ENCODE measurements at regions not wholly inside any gene's neighbourhood (a gene's known extent, or its start where the extent isn't known, plus 50 kb on each side); places are given as distances from the start of the nearest gene placed in this dataset.
A peak's percentile ranks its signal among the peaks of the same experiment; 100 is the strongest.
"Not testable (repeated sequence)": the region's sequence is repeated elsewhere in the genome, so short reads cannot be mapped to it uniquely, and the experiment has no call there.

GRCh38 chr6:140499607-140500006, 1125.2 kb upstream of the CITED2 start:
- no peak for DNase-seq (ENCODE audit: low read depth)
- H3K9ac ChIP-seq (ENCODE audit: low read length): no peak overlapping the region
- no peaks in the 10 kb centered on the region for H3K9me3 ChIP-seq (ENCODE audit: control insufficient read depth, low read length)
- peaks cover 12% of the 10 kb centered on the region for H3K4me1 ChIP-seq (ENCODE audit: control insufficient read depth, insufficient read depth, low read length)
- H3K4me3 ChIP-seq (ENCODE audit: low read length): no peak overlapping the region
- H3K36me3 ChIP-seq (ENCODE audit: control insufficient read depth, insufficient read depth, low read length, severe bottlenecking): no peaks in the 10 kb centered on the region
- H3K27me3 ChIP-seq (replicated peaks; ENCODE audit: control insufficient read depth, insufficient read depth, low read length): no peaks in the 10 kb centered on the region

- DNase-seq (ENCODE audit: low read depth): peak; percentile 74
- Histone ChIP-seq H3K36me3 (ENCODE audit: control insufficient read depth, insufficient read depth, low read length, severe bottlenecking) (no peaks in the 10 kb centered on the region), H3K4me1 (ENCODE audit: control insufficient read depth, insufficient read depth, low read length) (peaks cover 20% of the 10 kb centered on the region), H3K4me3 (ENCODE audit: low read length) (no peak overlapping the region), H3K9ac (ENCODE audit: low read length) (no peak overlapping the region), H3K9me3 (ENCODE audit: control insufficient read depth, low read length) (peaks cover 8% of the 10 kb centered on the region), H3K27me3 (replicated peaks; ENCODE audit: control insufficient read depth, insufficient read depth, low read length) (no peaks in the 10 kb centered on the region)
Measured at GRCh38 chr6:140494321-140495108, 1120.1 kb upstream of the CITED2 start.

GRCh38 chr6:140493470-140493869, 1119.0 kb upstream of the CITED2 start:
- not testable (repeated sequence) for H3K36me3 ChIP-seq (ENCODE audit: control insufficient read depth, insufficient read depth, low read length, severe bottlenecking); H3K9me3 ChIP-seq (ENCODE audit: control insufficient read depth, low read length); H3K4me3 ChIP-seq (ENCODE audit: low read length); H3K27me3 ChIP-seq (replicated peaks; ENCODE audit: control insufficient read depth, insufficient read depth, low read length); H3K9ac ChIP-seq (ENCODE audit: low read length); DNase-seq (ENCODE audit: low read depth)
- peaks cover 20% of the 10 kb centered on the region for H3K4me1 ChIP-seq (ENCODE audit: control insufficient read depth, insufficient read depth, low read length)

GRCh38 chr6:140490081-140490480, 1115.6 kb upstream of the CITED2 start:
- Histone ChIP-seq H3K27me3 (replicated peaks; ENCODE audit: control insufficient read depth, insufficient read depth, low read length) (no peaks in the 10 kb centered on the region), H3K4me3 (ENCODE audit: low read length) (no peak overlapping the region), H3K9me3 (ENCODE audit: control insufficient read depth, low read length) (peaks cover 16% of the 10 kb centered on the region), H3K4me1 (ENCODE audit: control insufficient read depth, insufficient read depth, low read length) (peaks cover 36% of the 10 kb centered on the region), H3K9ac (ENCODE audit: low read length) (no peak overlapping the region), H3K36me3 (ENCODE audit: control insufficient read depth, insufficient read depth, low read length, severe bottlenecking) (no peaks in the 10 kb centered on the region)
- DNase-seq (ENCODE audit: low read depth): no peak

GRCh38 chr6:140487586-140487985, 1113.1 kb upstream of the CITED2 start:
- H3K9ac ChIP-seq (ENCODE audit: low read length): peak overlapping the region; percentile 19
- H3K9me3 ChIP-seq (ENCODE audit: control insufficient read depth, low read length): peaks cover 12% of the 10 kb centered on the region
- H3K36me3 ChIP-seq (ENCODE audit: control insufficient read depth, insufficient read depth, low read length, severe bottlenecking): no peaks in the 10 kb centered on the region
- DNase-seq (ENCODE audit: low read depth): peak; percentile 53
- H3K4me3 ChIP-seq (ENCODE audit: low read length): no peak overlapping the region
- peaks cover 31% of the 10 kb centered on the region for H3K4me1 ChIP-seq (ENCODE audit: control insufficient read depth, insufficient read depth, low read length)
- H3K27me3 ChIP-seq (replicated peaks; ENCODE audit: control insufficient read depth, insufficient read depth, low read length): no peaks in the 10 kb centered on the region

GRCh38 chr6:140486450-140487361, 1112.3 kb upstream of the CITED2 start:
- H3K9me3 ChIP-seq (ENCODE audit: control insufficient read depth, low read length): peaks cover 8% of the 10 kb centered on the region
- H3K36me3 ChIP-seq (ENCODE audit: control insufficient read depth, insufficient read depth, low read length, severe bottlenecking): no peaks in the 10 kb centered on the region
- H3K27me3 ChIP-seq (replicated peaks; ENCODE audit: control insufficient read depth, insufficient read depth, low read length): no peaks in the 10 kb centered on the region
- H3K9ac ChIP-seq (ENCODE audit: low read length): peak overlapping the region; percentile 71
- DNase-seq (ENCODE audit: low read depth): peak; percentile 20
- H3K4me1 ChIP-seq (ENCODE audit: control insufficient read depth, insufficient read depth, low read length): peaks cover 31% of the 10 kb centered on the region
- H3K4me3 ChIP-seq (ENCODE audit: low read length): no peak overlapping the region

- Histone ChIP-seq H3K4me3 (ENCODE audit: low read length) (no peak overlapping the region), H3K9ac (ENCODE audit: low read length) (peak overlapping the region; percentile 71), H3K27me3 (replicated peaks; ENCODE audit: control insufficient read depth, insufficient read depth, low read length) (no peaks in the 10 kb centered on the region), H3K36me3 (ENCODE audit: control insufficient read depth, insufficient read depth, low read length, severe bottlenecking) (no peaks in the 10 kb centered on the region), H3K4me1 (ENCODE audit: control insufficient read depth, insufficient read depth, low read length) (peaks cover 32% of the 10 kb centered on the region), H3K9me3 (ENCODE audit: control insufficient read depth, low read length) (peaks cover 8% of the 10 kb centered on the region)
- DNase-seq (ENCODE audit: low read depth): peak; percentile 83
Measured at GRCh38 chr6:140485740-140486449, 1111.4 kb upstream of the CITED2 start.

GRCh38 chr6:140480852-140481251, 1106.4 kb upstream of the CITED2 start:
- H3K36me3 ChIP-seq (ENCODE audit: control insufficient read depth, insufficient read depth, low read length, severe bottlenecking): no peaks in the 10 kb centered on the region
- H3K9ac ChIP-seq (ENCODE audit: low read length): peak overlapping the region; percentile 54
- peak overlapping the region; percentile 7 for H3K4me3 ChIP-seq (ENCODE audit: low read length)
- H3K4me1 ChIP-seq (ENCODE audit: control insufficient read depth, insufficient read depth, low read length): peaks cover 16% of the 10 kb centered on the region
- DNase-seq (ENCODE audit: low read depth): peak; percentile 36
- no peaks in the 10 kb centered on the region for H3K9me3 ChIP-seq (ENCODE audit: control insufficient read depth, low read length)
- no peaks in the 10 kb centered on the region for H3K27me3 ChIP-seq (replicated peaks; ENCODE audit: control insufficient read depth, insufficient read depth, low read length)

GRCh38 chr6:140478631-140479030, 1104.2 kb upstream of the CITED2 start:
- Histone ChIP-seq H3K27me3 (replicated peaks; ENCODE audit: control insufficient read depth, insufficient read depth, low read length) (no peaks in the 10 kb centered on the region), H3K4me3 (ENCODE audit: low read length) (no peak overlapping the region), H3K9ac (ENCODE audit: low read length) (no peak overlapping the region), H3K9me3 (ENCODE audit: control insufficient read depth, low read length) (peaks cover 5% of the 10 kb centered on the region), H3K4me1 (ENCODE audit: control insufficient read depth, insufficient read depth, low read length) (peaks cover 6% of the 10 kb centered on the region), H3K36me3 (ENCODE audit: control insufficient read depth, insufficient read depth, low read length, severe bottlenecking) (no peaks in the 10 kb centered on the region)
- no peak for DNase-seq (ENCODE audit: low read depth)

- DNase-seq (ENCODE audit: low read depth): no peak
- Histone ChIP-seq H3K9me3 (ENCODE audit: control insufficient read depth, low read length) (peaks cover 5% of the 10 kb centered on the region), H3K36me3 (ENCODE audit: control insufficient read depth, insufficient read depth, low read length, severe bottlenecking) (no peaks in the 10 kb centered on the region), H3K4me1 (ENCODE audit: control insufficient read depth, insufficient read depth, low read length) (no peaks in the 10 kb centered on the region), H3K4me3 (ENCODE audit: low read length) (no peak overlapping the region), H3K9ac (ENCODE audit: low read length) (no peak overlapping the region), H3K27me3 (replicated peaks; ENCODE audit: control insufficient read depth, insufficient read depth, low read length) (no peaks in the 10 kb centered on the region)
Measured at GRCh38 chr6:140475086-140475485, 1100.6 kb upstream of the CITED2 start.

- peaks cover 32% of the 10 kb centered on the region for H3K4me1 ChIP-seq (ENCODE audit: control insufficient read depth, insufficient read depth, low read length)
- peak; percentile 25 for DNase-seq (ENCODE audit: low read depth)
- peak overlapping the region; percentile 4 for H3K4me3 ChIP-seq (ENCODE audit: low read length)
- H3K36me3 ChIP-seq (ENCODE audit: control insufficient read depth, insufficient read depth, low read length, severe bottlenecking): no peaks in the 10 kb centered on the region
- no peak overlapping the region for H3K9ac ChIP-seq (ENCODE audit: low read length)
- H3K27me3 ChIP-seq (replicated peaks; ENCODE audit: control insufficient read depth, insufficient read depth, low read length): no peaks in the 10 kb centered on the region
- peaks cover 32% of the 10 kb centered on the region for H3K9me3 ChIP-seq (ENCODE audit: control insufficient read depth, low read length)
Measured at GRCh38 chr6:140464720-140465119, 1090.3 kb upstream of the CITED2 start.

All from adipocyte (in vitro differentiated cells).